ENCODE measurements at regions not wholly inside any gene's neighbourhood (a gene's known extent, or its start where the extent isn't known, plus 50 kb on each side); places are given as distances from the start of the nearest gene placed in this dataset.
"Not testable (repeated sequence)": the region's sequence is repeated elsewhere in the genome, so short reads cannot be mapped to it uniquely, and the experiment has no call there.

- H2BK12ac ChIP-seq (ENCODE audit: low read depth, low read length); H2BK120ac ChIP-seq (replicated peaks; ENCODE audit: low read depth, low read length); H3K56ac ChIP-seq (replicated peaks; ENCODE audit: insufficient read length, low read depth, low read length); H3K27me3 ChIP-seq (replicated peaks in 1 of 4; ENCODE audit: control insufficient read depth in 3 of 4, extremely low read depth in 1 of 4, insufficient read depth in 3 of 4, low read length in 3 of 4); H4K5ac ChIP-seq (ENCODE audit: insufficient read length, low read depth, low read length); H3K79me2 ChIP-seq (ENCODE audit: control insufficient read depth in 1 of 2, insufficient read depth in 2 of 2, low read length in 2 of 2); H3K23me2 ChIP-seq (ENCODE audit: low read depth, low read length); H3K14ac ChIP-seq (ENCODE audit: insufficient read length); H3K18ac ChIP-seq (ENCODE audit: extremely low read depth, low read length); H3K4ac ChIP-seq (replicated peaks; ENCODE audit: insufficient read length, low read depth, low read length); H2AFZ ChIP-seq (ENCODE audit: low read length); H3K4me1 ChIP-seq (replicated peaks in 1 of 4; ENCODE audit: control insufficient read depth in 3 of 4, insufficient read depth in 4 of 4, low read length in 3 of 4); H3K79me1 ChIP-seq (ENCODE audit: low read depth, low read length); H2BK15ac ChIP-seq (ENCODE audit: low read length); H3K4me2 ChIP-seq (ENCODE audit: insufficient read depth in 1 of 2, low read depth in 2 of 2, low read length in 2 of 2); H3K9me3 ChIP-seq (ENCODE audit: insufficient read depth in 2 of 2, low read depth in 1 of 2, low read length in 1 of 2); H4K91ac ChIP-seq (replicated peaks; ENCODE audit: insufficient read length, low read length); CTCF ChIA-PET (ENCODE audit: partially characterized antibody); DNase-seq (ENCODE audit: low read depth in 1 of 2, low spot score in 2 of 2); H3K27ac ChIP-seq (ENCODE audit: low read depth, low read length); H4K20me1 ChIP-seq (replicated peaks in 1 of 2; ENCODE audit: control insufficient read depth in 1 of 2, insufficient read depth in 2 of 2, low read length in 2 of 2); H2AK5ac ChIP-seq (ENCODE audit: low read depth, low read length); H4K8ac ChIP-seq (ENCODE audit: extremely low read depth, insufficient read depth, low read length); H3K9ac ChIP-seq (replicated peaks in 1 of 4; ENCODE audit: extremely low read depth in 1 of 4, low read depth in 3 of 4, low read length in 3 of 4); H2BK5ac ChIP-seq (ENCODE audit: low read depth, low read length); H3K36me3 ChIP-seq (ENCODE audit: control insufficient read depth in 2 of 4, insufficient read depth in 4 of 4, low read length in 3 of 4); H3K4me3 ChIP-seq (ENCODE audit: extremely low read depth in 1 of 4, insufficient read depth in 2 of 4, low read depth in 3 of 4, low read length in 4 of 4); POLR2A ChIA-PET (ENCODE audit: partially characterized antibody); FAIRE-seq; H2BK20ac ChIP-seq (ENCODE audit: low read length); H3K23ac ChIP-seq (ENCODE audit: insufficient read length): not testable (repeated sequence)
- WGBS, 2 experiments (ENCODE audit: extremely low coverage in 1 of 2, insufficient coverage in 1 of 2, insufficient read length in 1 of 2, insufficient replicate concordance in 2 of 2, low coverage in 1 of 2, low lambda C conversion rate in 2 of 2, missing lambda C conversion rate in 1 of 2): no CpG with 5 or more reads among the region's 49 CpGs
Measured at GRCh38 chr14:19337232-19338059, 96.7 kb downstream of the POTEG start.

GRCh38 chr14:19338060-19338372 is 96.1 kb downstream of the POTEG start:
- H3K56ac ChIP-seq (replicated peaks; ENCODE audit: insufficient read length, low read depth, low read length); H2BK5ac ChIP-seq (ENCODE audit: low read depth, low read length); H3K18ac ChIP-seq (ENCODE audit: extremely low read depth, low read length); H3K23me2 ChIP-seq (ENCODE audit: low read depth, low read length); H4K5ac ChIP-seq (ENCODE audit: insufficient read length, low read depth, low read length); H2BK15ac ChIP-seq (ENCODE audit: low read length); H4K91ac ChIP-seq (replicated peaks; ENCODE audit: insufficient read length, low read length); H4K20me1 ChIP-seq (replicated peaks in 1 of 2; ENCODE audit: control insufficient read depth in 1 of 2, insufficient read depth in 2 of 2, low read length in 2 of 2); H3K14ac ChIP-seq (ENCODE audit: insufficient read length); POLR2A ChIA-PET (ENCODE audit: partially characterized antibody); H3K27ac ChIP-seq (ENCODE audit: low read depth, low read length); H3K23ac ChIP-seq (ENCODE audit: insufficient read length); H2AK5ac ChIP-seq (ENCODE audit: low read depth, low read length); H2BK120ac ChIP-seq (replicated peaks; ENCODE audit: low read depth, low read length); H3K79me2 ChIP-seq (ENCODE audit: control insufficient read depth in 1 of 2, insufficient read depth in 2 of 2, low read length in 2 of 2); H3K4me1 ChIP-seq (replicated peaks in 1 of 4; ENCODE audit: control insufficient read depth in 3 of 4, insufficient read depth in 4 of 4, low read length in 3 of 4); H3K27me3 ChIP-seq (replicated peaks in 1 of 4; ENCODE audit: control insufficient read depth in 3 of 4, extremely low read depth in 1 of 4, insufficient read depth in 3 of 4, low read length in 3 of 4); H2BK12ac ChIP-seq (ENCODE audit: low read depth, low read length); DNase-seq (ENCODE audit: low read depth in 1 of 2, low spot score in 2 of 2); H3K79me1 ChIP-seq (ENCODE audit: low read depth, low read length); H3K4me3 ChIP-seq (ENCODE audit: extremely low read depth in 1 of 4, insufficient read depth in 2 of 4, low read depth in 3 of 4, low read length in 4 of 4); H3K4ac ChIP-seq (replicated peaks; ENCODE audit: insufficient read length, low read depth, low read length); H4K8ac ChIP-seq (ENCODE audit: extremely low read depth, insufficient read depth, low read length); H3K4me2 ChIP-seq (ENCODE audit: insufficient read depth in 1 of 2, low read depth in 2 of 2, low read length in 2 of 2); H2AFZ ChIP-seq (ENCODE audit: low read length); H3K9me3 ChIP-seq (ENCODE audit: insufficient read depth in 2 of 2, low read depth in 1 of 2, low read length in 1 of 2); H2BK20ac ChIP-seq (ENCODE audit: low read length); H3K9ac ChIP-seq (replicated peaks in 1 of 4; ENCODE audit: extremely low read depth in 1 of 4, low read depth in 3 of 4, low read length in 3 of 4); CTCF ChIA-PET (ENCODE audit: partially characterized antibody); H3K36me3 ChIP-seq (ENCODE audit: control insufficient read depth in 2 of 4, insufficient read depth in 4 of 4, low read length in 3 of 4); FAIRE-seq: not testable (repeated sequence)
- no CpG with 5 or more reads among the region's 11 CpGs for WGBS, 2 experiments (ENCODE audit: extremely low coverage in 1 of 2, insufficient coverage in 1 of 2, insufficient read length in 1 of 2, insufficient replicate concordance in 2 of 2, low coverage in 1 of 2, low lambda C conversion rate in 2 of 2, missing lambda C conversion rate in 1 of 2)
